VCaP (cell line): ENCODE measurements at regions not wholly inside any gene's neighbourhood (a gene's known extent, or its start where the extent isn't known, plus 50 kb on each side); places are given as distances from the start of the nearest gene placed in this dataset.

Experiments
- H3K27ac ChIP-seq: fragments of 450-650 bp; 2 replicates; pipeline ENCODE4 v1.5.1; 2017
- CTCF ChIP-seq: fragments of 450-650 bp; conservative IDR thresholded peaks from 2 replicates; pipeline ENCODE4 v1.5.1; 2017; ENCODE audit warnings: mild to moderate bottlenecking, moderate library complexity

GRCh38 chr4:89551191-89551590 lies 243.6 kb upstream of the GPRIN3 start:
- no peak for TF ChIP-seq CTCF
- no peak overlapping the region for H3K27ac ChIP-seq

GRCh38 chr4:89549907-89550306 lies 242.3 kb upstream of the GPRIN3 start:
- TF ChIP-seq CTCF, result no peak

GRCh38 chr4:89545315-89545714 lies 237.7 kb upstream of the GPRIN3 start:
- TF ChIP-seq CTCF, result no peak
- no peak overlapping the region for H3K27ac ChIP-seq

More at GRCh38 chr4:89549907-89550306, 242.3 kb upstream of the GPRIN3 start:
- no peak overlapping the region for H3K27ac ChIP-seq

- no peak for TF ChIP-seq CTCF
- H3K27ac ChIP-seq, result no peak overlapping the region
Observed at GRCh38 chr4:89541998-89542397, 234.4 kb upstream of the GPRIN3 start.

- TF ChIP-seq CTCF, result no peak
- H3K27ac ChIP-seq, result no peak overlapping the region
Observed at GRCh38 chr4:89539797-89540711, 232.5 kb upstream of the GPRIN3 start.

GRCh38 chr4:89539374-89539773 lies 231.8 kb upstream of the GPRIN3 start:
- no peak for TF ChIP-seq CTCF
- no peak overlapping the region for H3K27ac ChIP-seq

GRCh38 chr4:89538886-89539285 lies 231.3 kb upstream of the GPRIN3 start:
- no peak for TF ChIP-seq CTCF

More at GRCh38 chr4:89538886-89539285, 231.3 kb upstream of the GPRIN3 start:
- no peak overlapping the region for H3K27ac ChIP-seq
